ENCODE measurements at regions not wholly inside any gene's neighbourhood (a gene's known extent, or its start where the extent isn't known, plus 50 kb on each side); places are given as distances from the start of the nearest gene placed in this dataset.
"Not testable (repeated sequence)": the region's sequence is repeated elsewhere in the genome, so short reads cannot be mapped to it uniquely, and the experiment has no call there.

GRCh38 chr21:18096413-18096812 lies 148.2 kb upstream of the CHODL start:
- DNase-seq, result not testable (repeated sequence)

GRCh38 chr21:18089786-18090185 lies 154.8 kb upstream of the CHODL start:
- DNase-seq, result no peak

GRCh38 chr21:18070392-18070791 lies 174.2 kb upstream of the CHODL start:
- no peak for DNase-seq

- DNase-seq, result no peak
Measured at GRCh38 chr21:18069875-18070274, 174.8 kb upstream of the CHODL start.

GRCh38 chr21:18060402-18060801 lies 184.2 kb upstream of the CHODL start:
- DNase-seq, result no peak

GRCh38 chr21:18058731-18059398 lies 185.8 kb upstream of the CHODL start:
- DNase-seq, result no peak

GRCh38 chr21:18053151-18053550 lies 191.5 kb upstream of the CHODL start:
- DNase-seq, result no peak

- no peak for DNase-seq
Measured at GRCh38 chr21:18049461-18049860, 195.2 kb upstream of the CHODL start.

GRCh38 chr21:18041012-18041411 lies 203.6 kb upstream of the CHODL start:
- DNase-seq, result no peak

- DNase-seq, result no peak
Measured at GRCh38 chr21:18030248-18030647, 211.1 kb upstream of the C21orf91 start.

- DNase-seq, result no peak
Measured at GRCh38 chr21:18026359-18026758, 207.2 kb upstream of the C21orf91 start.

GRCh38 chr21:18023711-18024110 lies 204.6 kb upstream of the C21orf91 start:
- no peak for DNase-seq

- no peak for DNase-seq
Measured at GRCh38 chr21:18023157-18023556, 204.0 kb upstream of the C21orf91 start.

- DNase-seq, result no peak
Measured at GRCh38 chr21:18007121-18007520, 188.0 kb upstream of the C21orf91 start.

- DNase-seq, result no peak
Measured at GRCh38 chr21:18006691-18007090, 187.5 kb upstream of the C21orf91 start.

GRCh38 chr21:18002393-18002792 lies 183.2 kb upstream of the C21orf91 start:
- DNase-seq, result no peak

GRCh38 chr21:18000981-18001686 lies 182.0 kb upstream of the C21orf91 start:
- no peak for DNase-seq

GRCh38 chr21:17998599-17998998 lies 179.4 kb upstream of the C21orf91 start:
- not testable (repeated sequence) for DNase-seq

- no peak for DNase-seq
Measured at GRCh38 chr21:17989780-17990179, 170.6 kb upstream of the C21orf91 start.

- no peak for DNase-seq
Measured at GRCh38 chr21:17988102-17988437, 168.9 kb upstream of the C21orf91 start.

- DNase-seq, result no peak
Measured at GRCh38 chr21:17987382-17988101, 168.4 kb upstream of the C21orf91 start.

GRCh38 chr21:17981060-17981740 lies 162.0 kb upstream of the C21orf91 start:
- DNase-seq, result no peak

- no peak for DNase-seq
Measured at GRCh38 chr21:17979763-17980162, 160.6 kb upstream of the C21orf91 start.

- no peak for DNase-seq
Measured at GRCh38 chr21:17978895-17979294, 159.7 kb upstream of the C21orf91 start.
